Ascending aorta (tissue), 2 donors: ENCODE measurements at regions not wholly inside any gene's neighbourhood (a gene's known extent, or its start where the extent isn't known, plus 50 kb on each side); places are given as distances from the start of the nearest gene placed in this dataset.

Experiments
- DNase-seq, 2 donors: peaks; one replicate each; pipeline ENCODE4 v3.0.0-alpha.2; 2019; ENCODE audit warnings: low spot score in 2 of 2
- H3K27ac ChIP-seq, 2 donors: fragments of 200-600 bp; sonication (generic); one replicate each; pipeline ENCODE4 v1.5.1; 2016 to 2017; ENCODE audit warnings: mild to moderate bottlenecking in 1 of 2
- H3K27me3 ChIP-seq: fragments of 200-600 bp; sonication (generic); one replicate; pipeline ENCODE4 v1.5.1; 2017
- H3K36me3 ChIP-seq, 2 donors: fragments of 200-600 bp; sonication (generic); one replicate each; pipeline ENCODE4 v1.5.1; 2016
- H3K4me1 ChIP-seq, 2 donors: fragments of 200-600 bp; sonication (generic); one replicate each; pipeline ENCODE4 v1.5.1; 2016 to 2017; ENCODE audit warnings: mild to moderate bottlenecking in 1 of 2
- H3K4me3 ChIP-seq, 2 donors: fragments of 200-600 bp; sonication (generic); one replicate each; pipeline ENCODE4 v1.5.1; 2016 to 2017; ENCODE audit warnings: mild to moderate bottlenecking in 1 of 2
- H3K9me3 ChIP-seq, 2 donors: fragments of 200-600 bp; sonication (generic); one replicate each; pipeline ENCODE4 v1.5.1; 2016
- intact Hi-C: fragments of 100-400 bp; cut with DNase I; formaldehyde crosslinking; loops from one replicate; pipeline ENCODE4 v1.15.1; 2023
- TF ChIP-seq, protein P1 (sequence below), 3 experiments: fragments of 200-600 bp in 2 of 3; fragments of 450-650 bp in 1 of 3; sonication (generic) in 2 of 3; IDR thresholded peaks; one replicate each; pipeline ENCODE4 v1.5.1; 2016 to 2019; ENCODE audit warnings: antibody characterized with exemption in 3 of 3, mild to moderate bottlenecking in 1 of 3, moderate library complexity in 1 of 3

DNA sequence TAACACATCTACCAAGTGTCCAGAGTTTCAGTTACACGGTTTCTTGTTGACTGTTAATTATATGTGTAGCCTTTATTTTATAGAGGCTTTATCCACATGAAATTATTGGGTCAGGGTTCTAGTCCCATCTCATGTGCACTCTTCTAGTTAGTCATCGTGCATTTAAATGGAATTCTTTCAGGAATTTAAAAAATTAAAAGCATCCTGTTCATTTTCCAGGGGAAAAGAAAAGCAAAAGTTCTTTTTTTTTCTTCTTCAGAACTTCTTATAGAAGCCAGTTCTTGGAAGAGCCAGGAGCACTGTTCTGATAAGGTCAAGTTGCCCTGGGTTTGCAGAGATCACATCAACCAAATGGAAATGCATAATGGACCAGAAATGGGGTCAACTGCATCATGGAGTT, 324.7 kb downstream of the INHBA start:
- TF ChIP-seq, protein P1, sequence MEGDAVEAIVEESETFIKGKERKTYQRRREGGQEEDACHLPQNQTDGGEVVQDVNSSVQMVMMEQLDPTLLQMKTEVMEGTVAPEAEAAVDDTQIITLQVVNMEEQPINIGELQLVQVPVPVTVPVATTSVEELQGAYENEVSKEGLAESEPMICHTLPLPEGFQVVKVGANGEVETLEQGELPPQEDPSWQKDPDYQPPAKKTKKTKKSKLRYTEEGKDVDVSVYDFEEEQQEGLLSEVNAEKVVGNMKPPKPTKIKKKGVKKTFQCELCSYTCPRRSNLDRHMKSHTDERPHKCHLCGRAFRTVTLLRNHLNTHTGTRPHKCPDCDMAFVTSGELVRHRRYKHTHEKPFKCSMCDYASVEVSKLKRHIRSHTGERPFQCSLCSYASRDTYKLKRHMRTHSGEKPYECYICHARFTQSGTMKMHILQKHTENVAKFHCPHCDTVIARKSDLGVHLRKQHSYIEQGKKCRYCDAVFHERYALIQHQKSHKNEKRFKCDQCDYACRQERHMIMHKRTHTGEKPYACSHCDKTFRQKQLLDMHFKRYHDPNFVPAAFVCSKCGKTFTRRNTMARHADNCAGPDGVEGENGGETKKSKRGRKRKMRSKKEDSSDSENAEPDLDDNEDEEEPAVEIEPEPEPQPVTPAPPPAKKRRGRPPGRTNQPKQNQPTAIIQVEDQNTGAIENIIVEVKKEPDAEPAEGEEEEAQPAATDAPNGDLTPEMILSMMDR (IDR thresholded peaks at IDR 0.05) = no peak
- Histone ChIP-seq H3K27me3 (no peaks in the 10 kb centered on the region), H3K36me3 (no peaks in the 10 kb centered on the region), H3K4me1 (no peaks in the 10 kb centered on the region), H3K4me3 (no peak overlapping the region), H3K27ac (no peak overlapping the region), H3K9me3 (no peaks in the 10 kb centered on the region)
- DNase-seq = no peak
- intact Hi-C loops = no loop called here

DNA sequence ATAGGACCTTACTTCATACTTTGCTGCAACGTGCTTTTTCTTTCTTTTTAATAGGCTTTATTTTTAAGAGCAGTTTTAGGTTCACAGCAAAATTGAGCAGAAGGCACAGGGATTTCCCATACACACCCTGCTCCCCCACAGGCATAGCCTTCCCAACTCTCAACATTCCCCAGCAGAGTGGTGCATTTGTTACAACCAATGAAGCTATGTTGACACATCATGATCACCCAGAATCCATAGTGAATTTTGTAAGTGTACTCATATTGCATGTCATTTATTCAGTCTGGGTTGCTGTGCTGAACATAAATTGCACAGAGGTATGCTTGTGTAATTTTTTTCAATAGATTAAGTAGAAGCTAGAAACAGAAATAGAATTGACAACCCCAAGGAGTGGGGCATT, 327.3 kb downstream of the INHBA start:
- H3K27me3 ChIP-seq = no peaks in the 10 kb centered on the region
- DNase-seq = no peak
- H3K4me3 ChIP-seq = no peak overlapping the region
- H3K27ac ChIP-seq = no peak overlapping the region
- intact Hi-C loops = no loop called here
- H3K9me3 ChIP-seq = no peaks in the 10 kb centered on the region
- no peaks in the 10 kb centered on the region for H3K36me3 ChIP-seq
- H3K4me1 ChIP-seq = no peaks in the 10 kb centered on the region
- TF ChIP-seq, protein P1 (IDR thresholded peaks at IDR 0.05) = no peak

DNA sequence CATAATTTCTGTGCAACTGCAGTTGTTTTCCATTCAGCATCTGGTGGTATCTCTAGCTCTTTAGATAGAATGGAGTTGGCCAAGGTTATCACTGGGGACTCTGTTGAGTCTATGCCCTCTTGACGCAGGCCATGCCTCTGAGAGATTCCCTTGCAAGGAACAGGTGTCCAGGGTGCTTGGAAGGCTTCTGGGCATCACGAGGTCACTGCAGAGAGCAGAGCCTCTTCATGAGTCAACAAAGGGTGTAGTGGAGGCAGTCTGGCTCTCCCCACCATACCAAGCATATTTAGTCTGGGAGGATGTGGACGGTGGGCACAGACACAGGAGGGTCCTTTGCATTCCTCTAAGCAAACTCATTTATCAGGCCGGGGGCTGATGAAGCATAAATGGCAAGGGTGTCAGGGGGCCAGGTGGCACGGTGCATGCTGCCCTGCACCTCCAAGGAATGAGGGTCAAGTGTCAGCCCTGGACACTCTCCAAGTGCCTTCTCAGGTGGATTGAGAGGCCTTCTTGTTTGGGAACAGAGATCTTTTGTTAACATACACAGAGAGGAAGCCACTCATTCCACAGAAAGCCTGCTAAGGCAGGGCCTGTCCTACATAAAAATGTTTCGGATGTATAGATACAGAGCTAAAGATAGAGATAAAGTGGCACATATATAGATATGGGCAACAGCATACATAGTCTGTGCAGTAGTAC, 328.6 kb downstream of the INHBA start:
- Histone ChIP-seq H3K4me3 (no peak overlapping the region), H3K36me3 (no peaks in the 10 kb centered on the region), H3K9me3 (no peaks in the 10 kb centered on the region), H3K27me3 (no peaks in the 10 kb centered on the region), H3K27ac (no peak overlapping the region), H3K4me1 (no peaks in the 10 kb centered on the region)
- no peak for DNase-seq
- intact Hi-C loops = no loop called here
- TF ChIP-seq, protein P1 (IDR thresholded peaks at IDR 0.05) = no peak

DNA sequence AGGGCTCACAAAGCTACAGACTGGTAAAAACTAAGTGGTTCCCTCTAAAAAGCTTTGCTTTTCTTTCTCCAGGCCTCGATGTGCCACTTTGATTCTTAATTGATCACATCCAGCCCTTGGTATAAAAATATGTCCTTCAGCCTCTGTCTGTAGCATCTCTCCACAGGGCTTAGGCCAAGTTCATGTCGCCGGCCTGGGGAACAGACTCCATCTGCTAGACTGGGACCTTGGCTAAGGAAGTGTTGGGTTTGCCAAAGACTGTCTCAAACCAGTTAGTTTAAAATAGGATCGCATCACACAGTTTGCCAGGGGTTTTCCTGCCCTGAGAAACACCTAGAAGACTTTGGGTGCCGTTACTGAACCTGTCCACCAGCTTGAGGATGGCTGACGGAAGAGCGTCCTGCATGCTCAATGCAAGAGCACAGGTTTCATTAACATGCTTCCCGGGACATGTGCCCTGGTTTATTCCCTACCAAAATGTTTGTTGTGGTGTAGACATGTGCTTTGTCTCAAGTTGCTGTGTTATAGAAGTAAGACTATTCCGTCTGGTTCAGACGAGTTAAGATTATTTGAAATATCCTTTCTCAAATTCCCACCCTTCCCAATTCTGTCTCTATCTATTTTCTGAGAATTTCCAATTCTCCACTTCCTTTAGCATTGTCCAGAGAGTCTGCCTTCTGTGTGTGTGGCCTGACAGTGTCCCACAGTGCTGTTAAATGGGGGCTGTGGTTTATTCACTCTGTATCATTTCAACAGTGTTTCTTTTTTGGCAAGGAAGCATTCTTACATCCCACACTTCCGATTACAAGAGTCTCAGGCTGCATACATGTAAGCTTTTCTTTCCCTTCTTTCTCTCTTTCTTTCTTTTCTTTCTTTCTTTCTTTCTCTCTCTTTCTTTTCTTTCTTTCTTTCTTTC, 334.7 kb downstream of the INHBA start:
- TF ChIP-seq, protein P1 (IDR thresholded peaks at IDR 0.05) = no peak
- intact Hi-C loops = no loop called here
- Histone ChIP-seq H3K27me3 (no peaks in the 10 kb centered on the region), H3K27ac (no peak overlapping the region), H3K36me3 (no peaks in the 10 kb centered on the region), H3K9me3 (no peaks in the 10 kb centered on the region), H3K4me1 (no peaks in the 10 kb centered on the region), H3K4me3 (no peak overlapping the region)
- no peak for DNase-seq

DNA sequence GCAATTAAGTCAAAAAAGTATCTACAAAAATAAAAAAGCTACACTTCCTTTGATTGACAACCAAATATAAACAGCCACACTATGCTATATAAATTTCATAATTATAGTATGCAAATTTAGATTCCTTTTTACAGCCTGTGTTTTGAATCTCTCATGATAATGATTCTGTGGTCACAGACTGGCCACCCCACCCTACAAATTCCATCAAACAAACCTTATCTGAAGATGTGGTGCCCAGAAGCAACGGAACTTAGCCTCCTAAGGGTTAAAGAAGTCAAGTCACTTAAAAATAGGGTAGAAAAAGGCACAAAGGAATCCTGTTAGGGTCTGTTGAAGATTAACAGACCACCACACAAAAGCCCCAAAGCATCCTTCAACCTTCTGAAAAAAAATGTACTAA, 351.8 kb downstream of the INHBA start:
- Histone ChIP-seq H3K27ac (no peak overlapping the region), H3K36me3 (no peaks in the 10 kb centered on the region), H3K27me3 (no peaks in the 10 kb centered on the region), H3K4me3 (no peak overlapping the region), H3K9me3 (no peaks in the 10 kb centered on the region), H3K4me1 (no peaks in the 10 kb centered on the region)
- intact Hi-C loops = no loop called here
- DNase-seq = no peak
- TF ChIP-seq, protein P1 (IDR thresholded peaks at IDR 0.05) = no peak
